ENCODE measurements at regions not wholly inside any gene's neighbourhood (a gene's known extent, or its start where the extent isn't known, plus 50 kb on each side); places are given as distances from the start of the nearest gene placed in this dataset.

DNA sequence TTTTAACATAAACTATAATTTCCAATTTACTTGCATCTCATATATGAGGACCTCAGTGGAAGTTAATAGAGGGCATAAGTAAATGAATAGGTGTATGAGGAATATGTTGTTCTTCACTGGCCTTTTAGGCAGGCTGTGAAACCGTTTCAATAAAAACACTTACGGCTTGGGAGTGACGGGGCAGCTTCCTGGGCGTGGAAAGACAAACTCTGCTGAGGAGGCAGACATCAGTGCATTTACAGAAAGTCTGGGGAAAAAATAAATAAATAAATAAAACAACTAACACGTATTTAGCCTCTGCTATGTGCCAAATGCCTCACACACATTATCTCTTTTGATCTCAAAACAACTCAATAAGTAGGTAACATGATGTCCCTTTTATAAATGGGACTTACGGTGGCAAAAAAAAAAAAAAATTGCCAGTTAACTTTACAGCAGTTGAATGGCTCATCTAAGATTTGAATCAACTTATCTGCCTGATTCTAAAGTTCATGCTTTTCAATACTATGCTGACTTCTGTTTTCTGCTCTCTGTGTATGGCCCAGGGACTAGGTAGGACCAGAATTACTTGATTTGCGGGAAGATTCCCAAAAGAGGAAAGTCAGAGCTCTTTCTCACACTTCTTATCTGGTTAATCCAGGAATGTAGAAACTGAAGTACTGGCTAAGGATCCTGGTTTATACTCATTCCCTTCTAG is 77.5 kb upstream of the LRATD1 start:
- DNase-seq: no peak

- DNase-seq: no peak
Observed at GRCh38 chr2:14557111-14557510, 75.4 kb upstream of the LRATD1 start.

DNA sequence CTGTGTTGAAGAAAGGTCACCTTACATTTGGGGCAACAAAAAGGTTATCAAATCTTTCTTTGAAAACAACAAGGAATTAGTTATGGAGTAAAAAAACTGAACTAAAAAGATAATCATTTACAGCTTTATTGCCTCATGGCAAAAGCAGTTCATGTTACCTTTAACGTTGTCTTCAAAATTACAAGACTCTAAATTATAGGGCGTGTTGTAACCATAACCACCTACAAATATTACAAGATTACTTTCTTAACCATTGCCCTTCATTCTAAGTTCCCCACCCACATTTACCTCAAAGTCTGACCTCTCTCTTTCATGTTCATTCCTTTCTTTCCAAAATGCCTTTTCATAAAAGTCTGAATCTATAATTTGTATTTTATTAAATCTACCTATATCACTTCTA is 74.6 kb upstream of the LRATD1 start:
- DNase-seq: no peak

DNA sequence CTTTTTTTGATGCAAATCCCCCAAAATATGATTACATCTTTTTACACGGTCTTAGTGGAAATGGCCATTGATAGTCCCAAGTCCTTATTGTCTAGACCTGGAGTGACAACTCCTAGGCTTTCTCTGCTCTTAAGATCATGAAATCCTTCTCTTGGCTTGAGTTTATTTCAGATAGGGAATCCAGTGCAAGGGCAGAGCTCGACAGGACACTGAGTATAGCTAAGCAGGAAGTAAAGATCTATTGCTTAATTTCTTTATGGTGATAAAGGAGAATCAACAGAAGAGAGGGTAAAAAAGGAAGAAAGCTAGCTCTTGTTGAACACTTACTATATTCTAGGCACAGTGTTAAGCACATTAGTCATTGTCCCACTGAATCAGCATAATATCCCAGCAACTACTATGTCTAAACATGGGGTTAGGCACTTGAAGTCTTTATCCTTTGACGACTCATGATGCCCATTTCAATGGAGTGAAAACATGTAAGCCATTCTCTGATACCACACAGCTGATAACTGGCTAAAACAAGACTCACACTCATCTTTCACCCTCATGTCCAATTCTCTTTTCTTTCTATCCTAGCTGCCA is 74.1 kb upstream of the LRATD1 start:
- DNase-seq: no peak

DNA sequence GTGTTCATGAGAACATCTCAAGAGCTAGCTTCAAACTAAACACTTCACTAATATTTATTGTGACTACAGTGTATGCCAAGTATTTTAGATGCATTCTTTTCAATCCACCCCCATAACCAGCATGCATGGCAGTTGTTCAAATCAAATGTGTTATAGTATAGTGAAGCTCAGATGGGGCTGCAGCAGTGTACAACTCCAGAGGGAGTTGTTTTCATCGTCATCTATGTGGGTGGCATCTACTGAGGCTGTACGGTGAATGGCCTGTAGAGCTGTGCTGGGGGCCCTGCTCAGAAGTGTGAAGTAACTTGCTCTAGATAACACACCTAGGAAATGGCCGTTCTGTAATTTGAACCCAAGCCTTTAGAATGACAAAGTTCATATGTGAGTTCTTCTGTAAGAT is 71.8 kb upstream of the LRATD1 start:
- DNase-seq: no peak

- DNase-seq: no peak
Observed at GRCh38 chr2:14563324-14563723, 69.2 kb upstream of the LRATD1 start.

DNA sequence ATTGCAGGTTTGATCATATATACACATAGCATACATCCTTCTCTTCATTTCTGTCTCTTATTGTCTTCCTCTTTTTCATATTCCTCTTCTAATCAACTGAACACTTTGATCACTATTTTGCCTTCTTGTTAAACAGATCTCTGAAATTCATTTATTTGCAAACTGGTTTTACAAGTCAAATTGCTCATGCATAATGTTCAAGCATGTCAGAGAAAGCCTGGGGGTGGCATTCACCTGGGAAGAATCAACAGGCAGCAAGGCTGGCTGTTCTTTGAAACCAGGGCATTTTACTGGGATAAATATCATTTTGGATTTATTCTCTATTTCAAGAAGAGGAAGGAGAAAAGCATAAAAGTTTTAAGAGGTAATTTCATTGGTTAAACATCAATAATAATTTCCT is 66.9 kb upstream of the LRATD1 start:
- DNase-seq: no peak

- no peak for DNase-seq
Observed at GRCh38 chr2:14567561-14567960, 65.0 kb upstream of the LRATD1 start.

- DNase-seq: no peak
Observed at GRCh38 chr2:14569294-14569693, 63.2 kb upstream of the LRATD1 start.

GRCh38 chr2:14572633-14573032 is 59.9 kb upstream of the LRATD1 start:
- no peak for DNase-seq

DNA sequence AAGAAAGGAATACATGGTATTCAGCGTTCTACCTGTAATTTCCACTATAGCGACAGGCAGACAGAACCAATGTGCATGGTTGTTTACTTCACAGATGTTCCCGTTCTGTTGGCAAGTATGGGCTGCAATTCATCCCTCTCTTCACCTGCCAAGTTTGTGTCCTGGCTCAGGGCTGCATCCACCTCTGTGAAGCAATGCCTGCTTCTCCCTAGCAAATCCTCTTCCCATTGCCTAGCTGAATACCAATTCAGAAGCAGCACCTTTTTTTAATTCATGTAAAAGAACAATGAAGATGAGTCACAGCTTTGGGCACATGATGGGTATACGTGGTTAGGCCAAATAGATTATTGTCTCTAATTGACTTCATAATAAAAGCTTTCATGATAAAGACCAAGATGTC is 54.7 kb upstream of the LRATD1 start:
- DNase-seq: no peak

Data from effector CD4-positive, alpha-beta T cell (primary cell).